GM18517 (cell line): ENCODE measurements at regions not wholly inside any gene's neighbourhood (a gene's known extent, or its start where the extent isn't known, plus 50 kb on each side); places are given as distances from the start of the nearest gene placed in this dataset.
A peak's percentile ranks its signal among the peaks of the same experiment; 100 is the strongest.

Source experiments
- ATAC-seq: cut with Tn5 transposase; IDR thresholded peaks from one replicate; pipeline ENCODE4 v1.9.1; 2021; ENCODE audit warnings: mild to moderate bottlenecking, moderate library complexity; ENCODE audit not compliant: unreplicated experiment

- no peak for ATAC-seq
Observed at GRCh38 chr1:191558379-191558778, 599.9 kb upstream of the RGS18 start.

GRCh38 chr1:191561276-191561675 lies 597.0 kb upstream of the RGS18 start:
- no peak for ATAC-seq

- ATAC-seq = no peak
Observed at GRCh38 chr1:191564275-191564674, 594.0 kb upstream of the RGS18 start.

GRCh38 chr1:191572479-191572878 lies 585.8 kb upstream of the RGS18 start:
- ATAC-seq = no peak

- ATAC-seq = no peak
Observed at GRCh38 chr1:191575180-191575579, 583.1 kb upstream of the RGS18 start.

GRCh38 chr1:191575746-191576145 lies 582.5 kb upstream of the RGS18 start:
- ATAC-seq = no peak

GRCh38 chr1:191577213-191577612 lies 581.0 kb upstream of the RGS18 start:
- no peak for ATAC-seq

- ATAC-seq = no peak
Observed at GRCh38 chr1:191578281-191578680, 580.0 kb upstream of the RGS18 start.

- ATAC-seq = no peak
Observed at GRCh38 chr1:191579019-191579418, 579.2 kb upstream of the RGS18 start.

GRCh38 chr1:191582169-191582568 lies 576.1 kb upstream of the RGS18 start:
- ATAC-seq = peak; percentile 84

GRCh38 chr1:191585095-191585494 lies 573.2 kb upstream of the RGS18 start:
- ATAC-seq = no peak

- no peak for ATAC-seq
Observed at GRCh38 chr1:191588905-191589304, 569.4 kb upstream of the RGS18 start.

- ATAC-seq = no peak
Observed at GRCh38 chr1:191589536-191589935, 568.7 kb upstream of the RGS18 start.

GRCh38 chr1:191590578-191590977 lies 567.7 kb upstream of the RGS18 start:
- no peak for ATAC-seq

GRCh38 chr1:191592039-191592438 lies 566.2 kb upstream of the RGS18 start:
- ATAC-seq = no peak

GRCh38 chr1:191592907-191593306 lies 565.4 kb upstream of the RGS18 start:
- no peak for ATAC-seq

- ATAC-seq = no peak
Observed at GRCh38 chr1:191595170-191595569, 563.1 kb upstream of the RGS18 start.

GRCh38 chr1:191608367-191608766 lies 549.9 kb upstream of the RGS18 start:
- ATAC-seq = no peak

- ATAC-seq = no peak
Observed at GRCh38 chr1:191609305-191609704, 549.0 kb upstream of the RGS18 start.

- ATAC-seq = no peak
Observed at GRCh38 chr1:191615101-191615821, 543.0 kb upstream of the RGS18 start.

GRCh38 chr1:191618181-191618580 lies 540.1 kb upstream of the RGS18 start:
- ATAC-seq = no peak

- ATAC-seq = no peak
Observed at GRCh38 chr1:191620883-191621282, 537.4 kb upstream of the RGS18 start.

GRCh38 chr1:191624044-191624443 lies 534.2 kb upstream of the RGS18 start:
- no peak for ATAC-seq
